ENCODE measurements at regions not wholly inside any gene's neighbourhood (a gene's known extent, or its start where the extent isn't known, plus 50 kb on each side); places are given as distances from the start of the nearest gene placed in this dataset.

DNA sequence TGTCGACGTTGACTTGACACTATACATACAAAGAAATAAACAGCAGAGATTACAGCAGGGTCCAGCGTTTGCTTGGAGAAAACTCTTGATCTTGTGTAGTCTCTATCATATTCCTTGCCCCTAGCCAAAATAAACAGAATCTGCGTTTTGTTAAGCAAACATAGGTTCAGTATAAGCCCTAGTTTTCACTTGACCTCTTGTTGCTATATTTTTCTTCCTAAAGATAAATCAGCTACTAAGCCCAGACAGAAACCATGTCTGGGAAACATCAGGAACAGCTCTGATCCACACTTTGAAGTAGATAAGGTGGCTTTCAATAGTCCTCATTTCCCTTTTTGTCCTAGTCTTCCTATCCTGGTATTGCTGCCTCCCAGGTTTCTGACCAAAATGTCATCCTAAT, 328.2 kb upstream of the MAGI2 start:
- TF ChIP-seq, protein P1, sequence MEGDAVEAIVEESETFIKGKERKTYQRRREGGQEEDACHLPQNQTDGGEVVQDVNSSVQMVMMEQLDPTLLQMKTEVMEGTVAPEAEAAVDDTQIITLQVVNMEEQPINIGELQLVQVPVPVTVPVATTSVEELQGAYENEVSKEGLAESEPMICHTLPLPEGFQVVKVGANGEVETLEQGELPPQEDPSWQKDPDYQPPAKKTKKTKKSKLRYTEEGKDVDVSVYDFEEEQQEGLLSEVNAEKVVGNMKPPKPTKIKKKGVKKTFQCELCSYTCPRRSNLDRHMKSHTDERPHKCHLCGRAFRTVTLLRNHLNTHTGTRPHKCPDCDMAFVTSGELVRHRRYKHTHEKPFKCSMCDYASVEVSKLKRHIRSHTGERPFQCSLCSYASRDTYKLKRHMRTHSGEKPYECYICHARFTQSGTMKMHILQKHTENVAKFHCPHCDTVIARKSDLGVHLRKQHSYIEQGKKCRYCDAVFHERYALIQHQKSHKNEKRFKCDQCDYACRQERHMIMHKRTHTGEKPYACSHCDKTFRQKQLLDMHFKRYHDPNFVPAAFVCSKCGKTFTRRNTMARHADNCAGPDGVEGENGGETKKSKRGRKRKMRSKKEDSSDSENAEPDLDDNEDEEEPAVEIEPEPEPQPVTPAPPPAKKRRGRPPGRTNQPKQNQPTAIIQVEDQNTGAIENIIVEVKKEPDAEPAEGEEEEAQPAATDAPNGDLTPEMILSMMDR (IDR thresholded peaks at IDR 0.05) = no peak
- TF ChIP-seq NFE2L1 (CRISPR knock-in tag; IDR thresholded peaks at IDR 0.05) (no peak), TEAD1 (CRISPR knock-in tag; IDR thresholded peaks at IDR 0.05) (no peak), GRHL2 (CRISPR knock-in tag; IDR thresholded peaks at IDR 0.05; ENCODE audit: insufficient replicate concordance, severe bottlenecking) (no peak), TP53 (CRISPR knock-in tag; IDR thresholded peaks at IDR 0.05) (no peak), NR2C2 (CRISPR knock-in tag; IDR thresholded peaks at IDR 0.05) (no peak), NFYB (CRISPR knock-in tag; conservative IDR thresholded peaks at IDR 0.05; ENCODE audit: low read depth) (no peak), RELA (CRISPR knock-in tag; IDR thresholded peaks at IDR 0.05; ENCODE audit: borderline replicate concordance) (no peak)
- TF ChIP-seq, protein P2, sequence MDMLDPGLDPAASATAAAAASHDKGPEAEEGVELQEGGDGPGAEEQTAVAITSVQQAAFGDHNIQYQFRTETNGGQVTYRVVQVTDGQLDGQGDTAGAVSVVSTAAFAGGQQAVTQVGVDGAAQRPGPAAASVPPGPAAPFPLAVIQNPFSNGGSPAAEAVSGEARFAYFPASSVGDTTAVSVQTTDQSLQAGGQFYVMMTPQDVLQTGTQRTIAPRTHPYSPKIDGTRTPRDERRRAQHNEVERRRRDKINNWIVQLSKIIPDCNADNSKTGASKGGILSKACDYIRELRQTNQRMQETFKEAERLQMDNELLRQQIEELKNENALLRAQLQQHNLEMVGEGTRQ (CRISPR knock-in tag; IDR thresholded peaks at IDR 0.05) = no peak
- TF ChIP-seq, protein P3, sequence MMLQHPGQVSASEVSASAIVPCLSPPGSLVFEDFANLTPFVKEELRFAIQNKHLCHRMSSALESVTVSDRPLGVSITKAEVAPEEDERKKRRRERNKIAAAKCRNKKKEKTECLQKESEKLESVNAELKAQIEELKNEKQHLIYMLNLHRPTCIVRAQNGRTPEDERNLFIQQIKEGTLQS (CRISPR knock-in tag; conservative IDR thresholded peaks at IDR 0.05) = no peak
- TF ChIP-seq, protein P4, sequence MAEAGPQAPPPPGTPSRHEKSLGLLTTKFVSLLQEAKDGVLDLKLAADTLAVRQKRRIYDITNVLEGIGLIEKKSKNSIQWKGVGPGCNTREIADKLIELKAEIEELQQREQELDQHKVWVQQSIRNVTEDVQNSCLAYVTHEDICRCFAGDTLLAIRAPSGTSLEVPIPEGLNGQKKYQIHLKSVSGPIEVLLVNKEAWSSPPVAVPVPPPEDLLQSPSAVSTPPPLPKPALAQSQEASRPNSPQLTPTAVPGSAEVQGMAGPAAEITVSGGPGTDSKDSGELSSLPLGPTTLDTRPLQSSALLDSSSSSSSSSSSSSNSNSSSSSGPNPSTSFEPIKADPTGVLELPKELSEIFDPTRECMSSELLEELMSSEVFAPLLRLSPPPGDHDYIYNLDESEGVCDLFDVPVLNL (CRISPR knock-in tag; IDR thresholded peaks at IDR 0.05; ENCODE audit: borderline replicate concordance, low read depth) = no peak
